ENCODE measurements at regions not wholly inside any gene's neighbourhood (a gene's known extent, or its start where the extent isn't known, plus 50 kb on each side); places are given as distances from the start of the nearest gene placed in this dataset.

DNA sequence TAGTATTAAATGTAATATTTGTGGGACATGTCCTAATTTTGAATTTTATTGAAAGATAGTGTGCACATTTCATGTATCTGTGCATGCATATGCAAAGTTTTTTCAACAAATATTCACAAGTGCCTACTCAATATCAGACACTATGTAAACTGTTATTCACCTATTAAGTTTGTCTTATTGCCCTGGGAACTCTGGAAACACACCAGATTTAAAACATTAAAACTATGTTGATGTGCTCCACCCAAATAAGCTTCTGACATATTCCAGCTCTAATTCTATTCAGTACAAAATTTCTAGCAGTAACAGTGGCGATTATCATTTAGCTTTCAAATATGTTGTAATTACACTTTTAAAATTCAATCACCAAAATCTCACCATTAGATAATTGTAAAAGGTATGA lies 183.1 kb upstream of the TTC29 start:
- Mint-ChIP-seq H3K27me3 (ENCODE audit: low read depth) (no peaks in the 10 kb centered on the region), H3K4me1 (no peaks in the 10 kb centered on the region), H3K4me3 (no peak overlapping the region), H3K9me3 (peaks cover 4 to 7% of the 10 kb centered on the region in 2 experiments; a peak in 2 of 5 replicates), H3K27ac (no peak overlapping the region), H3K36me3 (ENCODE audit: insufficient read depth in 1 of 3, low read depth in 3 of 3) (no peaks in the 10 kb centered on the region; a peak in 1 of 7 replicates)
- Histone ChIP-seq H2BK5ac (ENCODE audit: insufficient read length, low read length) (no peak overlapping the region), H2BK120ac (ENCODE audit: low read depth, low read length, poor library complexity, severe bottlenecking) (no peak overlapping the region), H4K20me1 (ENCODE audit: control insufficient read depth, insufficient read depth, insufficient read length) (no peaks in the 10 kb centered on the region), H3K56ac (ENCODE audit: insufficient read length, low read depth, low read length) (no peak overlapping the region), H3K27ac (ENCODE audit: insufficient read length, low read depth, low read length) (no peak overlapping the region), H2AK5ac (ENCODE audit: insufficient read length, low read length) (no peak overlapping the region), H2BK15ac (ENCODE audit: low read depth, low read length) (no peak overlapping the region), H2BK20ac (ENCODE audit: low read depth, low read length, poor library complexity, severe bottlenecking) (no peak overlapping the region), H2BK12ac (ENCODE audit: insufficient read length, low read depth, low read length) (no peak overlapping the region), H3K18ac (ENCODE audit: insufficient read length, low read depth, low read length) (no peak overlapping the region), H3K27me3 (ENCODE audit: insufficient read depth, low read length) (no peaks in the 10 kb centered on the region), H3K9me3 (ENCODE audit: control insufficient read depth, low read depth, low read length) (no peaks in the 10 kb centered on the region), H3T11ph (ENCODE audit: low read length) (no peak overlapping the region), H3K9ac (ENCODE audit: extremely low read depth, insufficient read length, low read length) (no peak overlapping the region), H3K14ac (ENCODE audit: insufficient read depth, low read length) (no peak overlapping the region), H3K23me2 (ENCODE audit: insufficient read length, low read depth, low read length, poor library complexity, severe bottlenecking) (no peaks in the 10 kb centered on the region), H4K5ac (ENCODE audit: insufficient read length, low read depth, low read length) (no peak overlapping the region), H3K79me2 (ENCODE audit: insufficient read depth, low read length) (no peaks in the 10 kb centered on the region), H3K4ac (ENCODE audit: low read depth, low read length) (no peak overlapping the region), H3K23ac (ENCODE audit: insufficient read length, low read depth, low read length) (no peak overlapping the region), H2AFZ (ENCODE audit: low read length) (no peak overlapping the region), H3K79me1 (ENCODE audit: insufficient read depth, low read depth, low read length, poor library complexity, severe bottlenecking) (no peaks in the 10 kb centered on the region), H3K4me1 (ENCODE audit: insufficient read depth, low read length) (no peaks in the 10 kb centered on the region), H4K91ac (ENCODE audit: insufficient read length, low read depth, low read length) (no peak overlapping the region), H3K4me2 (ENCODE audit: insufficient read depth, insufficient read length, low read length) (no peak overlapping the region), H4K8ac (replicated peaks; ENCODE audit: insufficient read length, low read depth, low read length) (no peak overlapping the region)
- no CpG with 5 or more reads among the region's 1 CpG for WGBS (ENCODE audit: extremely low coverage, insufficient read length, low lambda C conversion rate)
- TF ChIP-seq, protein P1, sequence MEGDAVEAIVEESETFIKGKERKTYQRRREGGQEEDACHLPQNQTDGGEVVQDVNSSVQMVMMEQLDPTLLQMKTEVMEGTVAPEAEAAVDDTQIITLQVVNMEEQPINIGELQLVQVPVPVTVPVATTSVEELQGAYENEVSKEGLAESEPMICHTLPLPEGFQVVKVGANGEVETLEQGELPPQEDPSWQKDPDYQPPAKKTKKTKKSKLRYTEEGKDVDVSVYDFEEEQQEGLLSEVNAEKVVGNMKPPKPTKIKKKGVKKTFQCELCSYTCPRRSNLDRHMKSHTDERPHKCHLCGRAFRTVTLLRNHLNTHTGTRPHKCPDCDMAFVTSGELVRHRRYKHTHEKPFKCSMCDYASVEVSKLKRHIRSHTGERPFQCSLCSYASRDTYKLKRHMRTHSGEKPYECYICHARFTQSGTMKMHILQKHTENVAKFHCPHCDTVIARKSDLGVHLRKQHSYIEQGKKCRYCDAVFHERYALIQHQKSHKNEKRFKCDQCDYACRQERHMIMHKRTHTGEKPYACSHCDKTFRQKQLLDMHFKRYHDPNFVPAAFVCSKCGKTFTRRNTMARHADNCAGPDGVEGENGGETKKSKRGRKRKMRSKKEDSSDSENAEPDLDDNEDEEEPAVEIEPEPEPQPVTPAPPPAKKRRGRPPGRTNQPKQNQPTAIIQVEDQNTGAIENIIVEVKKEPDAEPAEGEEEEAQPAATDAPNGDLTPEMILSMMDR (conservative IDR thresholded peaks at IDR 0.05): no peak
- DNase-seq: no peak

All from H9 (cell line).